HG03432 (cell line): ENCODE measurements at regions not wholly inside any gene's neighbourhood (a gene's known extent, or its start where the extent isn't known, plus 50 kb on each side); places are given as distances from the start of the nearest gene placed in this dataset.

Source experiments
- ATAC-seq: cut with Tn5 transposase; IDR thresholded peaks from one replicate; pipeline ENCODE4 v1.9.1; 2021; ENCODE audit warnings: mild to moderate bottlenecking, moderate library complexity; ENCODE audit not compliant: unreplicated experiment

DNA sequence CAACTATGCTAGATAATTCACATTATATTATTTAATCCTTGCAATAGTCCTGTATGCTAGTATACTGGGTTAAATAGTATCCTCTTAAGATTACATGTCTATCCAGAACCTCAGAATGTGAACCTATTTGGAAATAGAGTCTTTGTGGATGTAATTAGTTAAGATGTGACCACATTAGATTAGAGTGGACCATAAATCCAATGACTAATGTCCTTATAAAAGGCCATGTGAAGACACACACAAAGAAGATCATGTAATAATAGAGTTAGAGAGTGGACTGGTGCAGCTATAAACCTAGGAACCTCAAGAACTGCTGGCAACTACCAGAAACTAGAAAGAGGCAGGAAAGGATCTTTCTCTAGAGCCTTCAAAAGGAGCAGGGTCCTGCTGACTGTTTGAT, 263.6 kb upstream of the PTGER4 start:
- no peak for ATAC-seq

DNA sequence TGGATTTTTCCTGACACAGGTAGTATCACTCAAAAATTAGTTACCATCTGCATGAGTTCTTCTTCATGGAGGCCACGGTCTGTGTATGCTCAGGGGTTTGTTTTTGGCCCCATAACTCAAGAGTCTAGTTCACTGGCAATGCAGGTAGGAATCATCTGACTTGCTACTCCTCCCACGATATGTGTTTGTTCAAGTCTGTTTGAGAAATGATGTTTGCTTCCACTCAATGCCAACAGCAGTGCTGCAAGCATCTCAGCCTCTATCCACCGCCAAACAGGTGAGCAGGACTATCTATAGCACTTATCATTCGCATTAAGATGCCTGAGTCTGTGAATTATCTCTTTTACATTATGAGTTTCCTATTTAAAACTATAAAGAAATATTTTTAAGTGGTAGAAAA, 264.8 kb upstream of the PTGER4 start:
- no peak for ATAC-seq

DNA sequence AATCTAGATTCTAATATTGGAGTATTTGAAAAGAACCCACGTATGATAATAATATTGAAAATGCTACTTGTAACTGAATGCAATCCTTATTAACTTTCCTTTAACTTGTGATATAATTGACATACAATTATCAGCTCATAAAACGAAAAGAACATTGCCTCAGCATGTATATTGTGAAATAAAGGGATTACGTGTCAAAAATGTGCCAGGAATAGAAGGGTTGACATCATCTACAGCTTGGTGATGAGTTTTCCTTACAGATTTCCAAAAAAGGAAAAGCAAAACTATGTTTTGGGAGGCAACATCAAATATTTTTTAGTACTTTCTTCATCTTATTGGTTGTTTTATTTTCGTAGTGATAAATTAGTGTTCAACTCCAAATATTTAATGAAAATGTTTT, 266.0 kb upstream of the PTGER4 start:
- no peak for ATAC-seq

DNA sequence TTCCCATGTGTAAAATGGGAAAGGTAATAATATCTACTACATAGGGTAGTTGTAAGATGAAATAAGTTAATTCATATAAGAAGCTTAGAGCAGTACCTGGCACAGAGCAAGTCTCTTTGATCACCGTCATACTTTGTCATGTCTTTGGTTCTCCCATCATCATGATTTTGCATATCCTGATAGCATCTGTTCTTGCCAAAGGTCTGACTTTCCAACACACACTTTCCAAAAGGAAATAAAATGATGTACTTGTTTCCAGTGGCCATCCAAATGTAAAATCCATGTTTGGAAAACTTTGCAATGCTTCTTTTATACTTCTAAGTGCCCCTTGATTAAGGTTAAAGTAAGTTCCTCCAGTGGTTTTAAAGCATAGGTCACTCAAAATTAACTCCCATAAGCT, 266.9 kb upstream of the PTGER4 start:
- no peak for ATAC-seq

DNA sequence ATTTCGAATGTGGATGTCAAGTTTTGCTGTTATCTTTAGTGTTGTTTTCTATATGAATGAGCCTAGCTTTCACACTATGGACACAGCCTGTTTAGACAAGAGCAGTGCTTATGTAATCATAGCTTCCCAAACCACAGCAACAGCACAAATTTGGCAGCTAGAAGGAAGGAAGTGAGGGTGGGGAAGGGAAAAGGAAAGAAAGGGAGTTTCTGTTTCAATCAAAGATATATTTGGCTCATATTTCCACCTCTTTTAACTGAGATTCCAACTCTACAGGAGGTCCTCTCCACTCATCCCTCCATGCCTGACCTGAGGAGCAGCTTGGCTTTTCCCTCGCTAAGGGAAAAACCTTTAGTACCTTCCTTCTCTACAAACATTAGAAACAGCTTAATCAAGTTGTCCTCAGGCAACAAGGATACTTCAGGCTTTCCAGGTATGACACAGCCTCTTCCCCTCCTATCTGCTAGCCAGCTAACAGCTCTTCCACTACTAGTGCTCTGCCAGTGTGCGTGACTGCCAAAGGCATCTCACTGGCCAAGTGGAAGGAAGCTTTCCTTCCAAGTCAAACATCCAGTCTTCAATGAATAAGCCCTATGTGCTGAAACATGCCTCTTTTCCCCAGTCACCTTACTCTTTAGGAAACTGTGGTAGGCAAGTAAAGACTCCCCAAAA, 268.6 kb upstream of the PTGER4 start:
- no peak for ATAC-seq

DNA sequence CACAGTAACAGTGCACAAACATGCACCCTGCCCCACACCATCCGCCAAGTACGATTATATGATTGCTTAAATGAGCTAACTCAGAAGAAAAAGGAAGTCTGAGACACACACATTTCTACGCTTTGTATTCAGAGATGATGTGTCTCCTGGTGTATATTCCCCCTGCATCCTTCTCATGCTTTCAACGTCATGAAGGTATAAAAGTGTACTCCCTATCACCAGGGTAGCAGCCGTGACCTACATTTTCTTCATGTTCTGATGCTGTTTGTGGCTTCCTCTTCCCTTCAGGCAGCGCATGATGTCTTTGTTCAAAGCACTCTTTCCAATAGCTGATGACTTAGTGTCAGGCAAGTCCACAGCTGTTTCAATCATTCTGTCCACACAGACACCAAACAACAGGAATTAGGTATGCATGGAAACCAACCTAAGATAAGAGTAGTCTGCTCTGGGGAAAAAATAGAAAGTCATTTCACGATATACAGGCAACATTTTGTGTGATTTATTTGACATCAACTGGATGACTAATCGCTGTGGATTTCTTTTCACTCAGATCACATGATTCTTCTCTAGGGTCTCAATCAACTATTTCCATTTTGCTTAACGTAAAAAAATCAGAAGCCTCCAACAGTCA, 269.4 kb upstream of the PTGER4 start:
- peak; percentile 34 for ATAC-seq

DNA sequence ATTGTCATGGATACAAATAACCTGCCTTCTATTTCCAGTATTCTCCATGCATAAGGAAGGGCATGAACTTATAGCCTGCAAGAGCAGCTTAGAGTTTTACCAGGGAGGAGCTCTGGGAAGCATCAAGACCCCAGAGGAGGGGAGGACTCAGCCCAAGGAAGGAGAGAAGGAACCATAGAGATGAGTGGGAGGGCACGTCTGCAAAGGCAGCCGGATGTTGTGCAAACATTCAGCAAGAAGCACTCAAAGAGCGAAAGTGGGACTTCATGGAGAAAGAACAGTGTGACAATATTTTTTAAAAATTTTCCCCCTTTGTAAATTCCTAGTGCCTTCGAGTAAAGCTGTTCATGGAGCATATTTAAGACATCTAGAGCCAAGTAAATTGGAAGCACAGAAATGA, 270.1 kb upstream of the PTGER4 start:
- ATAC-seq, result no peak

DNA sequence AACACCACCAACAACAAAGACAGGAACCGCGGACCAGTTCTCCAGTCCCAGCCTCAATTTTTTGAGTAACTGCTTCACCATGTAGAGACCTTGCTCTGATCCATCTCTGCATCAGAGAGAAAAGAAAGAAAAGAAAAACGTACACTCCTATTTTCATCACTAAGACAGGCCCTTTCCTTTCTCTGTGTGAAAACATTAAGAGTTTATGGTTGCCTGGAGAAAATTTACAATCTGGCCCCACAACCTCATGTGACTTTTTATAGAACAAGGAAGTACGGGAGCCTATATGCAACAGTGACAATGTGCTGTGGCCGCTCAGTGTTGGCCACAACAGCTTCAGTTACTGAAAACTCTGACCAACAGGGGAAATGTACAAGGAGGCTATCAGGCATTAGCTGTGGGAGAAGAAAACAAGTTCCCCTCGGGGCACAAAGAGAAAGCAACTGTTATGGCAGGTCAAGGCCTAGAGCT, 272.9 kb upstream of the PTGER4 start:
- ATAC-seq, result no peak

DNA sequence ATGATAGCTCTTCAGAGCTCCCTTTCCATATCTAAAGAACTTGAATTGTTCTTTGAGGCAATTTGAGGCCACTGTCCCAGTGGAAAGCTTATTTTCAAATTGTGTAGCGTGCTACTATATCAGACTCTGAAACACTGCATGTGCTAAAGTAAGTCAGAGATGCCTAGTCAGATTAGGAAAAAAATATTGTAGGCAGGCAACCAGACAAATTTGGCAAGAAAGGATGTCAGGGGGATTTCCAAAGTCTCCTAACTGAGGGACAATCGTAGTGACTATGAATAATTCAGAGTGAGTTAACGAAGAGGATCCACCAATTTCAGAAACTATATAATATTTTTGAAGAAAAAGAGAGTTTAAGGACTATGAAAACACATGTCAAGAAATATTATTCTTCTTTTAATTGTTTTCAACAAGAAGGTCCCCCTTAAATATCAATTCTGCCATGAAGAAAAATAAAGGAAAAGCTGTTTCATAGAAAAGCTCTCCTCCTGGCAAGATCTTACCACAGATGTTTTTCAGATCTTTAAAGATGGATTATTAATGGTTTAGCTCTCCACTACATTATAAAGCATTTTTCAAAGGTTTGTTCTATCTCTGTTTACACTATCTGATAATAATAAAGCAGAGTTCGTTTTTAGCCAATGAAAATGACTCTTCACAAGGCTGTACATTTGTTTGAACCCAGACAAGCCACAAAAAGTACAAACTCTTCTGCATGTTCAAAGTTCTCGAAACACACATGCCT, 273.5 kb upstream of the PTGER4 start:
- no peak for ATAC-seq

DNA sequence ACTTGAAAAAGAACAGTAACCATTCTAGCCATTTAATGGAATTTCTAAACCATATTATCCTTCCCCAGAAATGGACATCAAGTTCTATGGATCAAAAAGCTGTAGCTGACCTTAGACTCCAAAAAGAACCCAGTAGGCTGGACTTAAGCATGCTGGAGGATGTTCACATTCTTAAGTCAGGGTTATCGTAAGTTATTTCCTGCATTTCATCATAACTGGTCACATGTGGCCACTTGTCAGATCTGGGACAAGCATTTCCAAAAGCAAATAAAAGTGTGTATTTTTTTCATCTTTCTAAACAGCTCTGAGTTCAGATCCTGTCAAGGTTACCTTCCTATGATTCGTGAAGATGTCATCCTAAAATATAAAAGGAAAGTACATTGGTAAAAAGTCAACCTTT, 274.5 kb upstream of the PTGER4 start:
- ATAC-seq, result no peak

DNA sequence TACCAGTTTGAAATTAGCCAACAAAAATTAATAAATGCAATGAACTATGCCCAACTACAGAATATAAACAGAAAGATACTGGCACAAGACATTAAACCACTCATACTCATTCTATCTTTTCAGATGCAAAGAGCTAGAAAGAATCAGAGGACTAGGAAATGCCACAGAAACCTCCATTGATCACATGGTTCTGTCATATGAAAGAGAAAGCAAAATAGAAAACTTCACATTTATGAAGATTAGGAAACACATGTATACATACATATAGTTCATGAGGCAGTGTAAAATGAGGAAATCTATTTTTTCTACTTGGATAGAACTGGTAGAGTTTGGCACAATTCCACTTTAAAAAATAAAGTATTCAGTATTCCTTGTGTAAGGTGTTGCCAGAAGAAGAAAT, 275.1 kb upstream of the PTGER4 start:
- ATAC-seq, result peak; percentile 61

DNA sequence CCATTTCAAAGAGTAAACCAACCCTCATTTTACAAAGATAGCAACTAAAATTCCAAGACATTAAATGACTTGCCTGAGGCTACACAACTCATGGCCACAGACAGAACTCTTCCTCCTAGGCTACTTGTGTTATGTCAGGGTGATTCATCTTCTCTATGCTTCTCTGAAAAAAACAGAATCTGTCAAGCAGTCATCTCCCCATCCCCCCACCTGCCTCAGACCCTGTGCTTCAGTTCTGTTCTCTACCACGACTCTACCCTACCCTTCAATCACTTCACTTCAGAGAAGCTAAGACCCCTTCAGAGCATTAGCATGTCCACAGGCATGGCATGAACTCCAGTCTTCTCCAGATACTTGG, 277.7 kb upstream of the PTGER4 start:
- no peak for ATAC-seq

DNA sequence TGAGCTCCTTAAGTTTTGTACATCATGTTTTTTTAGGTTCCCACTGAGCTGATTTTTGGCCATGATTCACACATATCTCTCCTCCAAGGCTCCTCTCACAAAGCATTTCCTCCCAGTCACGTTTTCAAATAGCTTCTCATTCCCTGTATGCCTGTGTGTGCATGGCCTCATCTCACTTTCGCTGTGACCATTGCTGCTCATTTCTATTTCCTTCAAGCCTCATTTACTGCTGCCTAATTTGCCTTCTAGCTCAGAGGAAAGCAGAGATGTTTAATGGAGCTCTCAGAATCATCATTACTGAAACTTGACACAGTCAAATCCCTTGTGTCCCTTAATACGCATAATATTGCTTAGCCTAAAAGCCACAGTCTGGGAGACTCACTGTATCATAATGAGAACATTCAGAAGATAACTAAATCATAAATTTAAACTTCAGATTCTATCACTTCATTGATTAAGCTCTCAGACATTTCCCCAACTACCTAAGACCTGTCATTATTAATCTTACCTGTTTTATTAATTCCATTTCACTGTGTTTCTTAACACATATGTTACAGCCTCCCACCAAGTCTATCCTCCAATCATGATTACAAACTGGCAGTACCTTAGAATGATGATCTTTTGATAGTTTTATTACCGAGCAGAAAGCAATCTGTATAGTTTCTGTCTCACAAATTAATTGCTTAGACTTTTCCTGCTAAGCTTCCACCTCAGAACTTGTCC, 278.3 kb upstream of the PTGER4 start:
- peak; percentile 76 for ATAC-seq

DNA sequence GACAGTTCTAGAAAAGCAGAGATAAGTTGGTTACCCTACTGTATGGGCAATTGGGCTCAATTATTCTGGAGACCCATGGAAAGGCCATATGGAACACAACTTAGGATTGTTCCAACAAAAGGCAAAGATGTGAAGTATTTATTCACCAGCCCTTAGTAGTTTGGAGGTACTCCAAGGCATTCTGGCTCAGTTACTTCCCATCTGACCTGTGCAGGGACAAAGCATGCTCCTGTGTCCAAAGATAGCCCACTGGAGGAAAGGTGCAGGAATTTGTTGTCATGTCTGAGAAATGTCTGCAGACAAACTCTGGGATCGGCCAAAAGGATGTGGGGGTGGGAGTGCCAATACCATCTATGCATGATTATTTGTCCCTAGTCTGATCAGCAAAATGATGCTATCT, 279.5 kb upstream of the PTGER4 start:
- no peak for ATAC-seq

DNA sequence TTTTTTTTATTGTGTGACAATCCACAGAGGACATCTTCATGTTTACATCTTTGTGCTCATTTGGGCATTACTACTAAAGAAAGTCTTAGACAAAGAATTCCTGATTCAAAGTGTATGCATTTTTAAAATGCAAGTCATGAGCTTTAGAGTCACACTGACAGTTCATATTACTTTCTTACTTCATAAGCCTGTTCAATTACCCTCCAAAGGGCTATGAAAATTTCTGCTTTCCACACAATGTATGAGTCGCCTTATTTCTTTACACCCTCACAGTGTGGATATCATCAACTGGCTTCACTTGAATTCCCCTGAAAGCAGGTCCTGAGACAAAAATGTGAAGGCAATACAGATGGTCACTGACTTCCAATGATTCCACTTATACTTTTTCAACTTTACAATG, 280.4 kb upstream of the PTGER4 start:
- ATAC-seq, result no peak

DNA sequence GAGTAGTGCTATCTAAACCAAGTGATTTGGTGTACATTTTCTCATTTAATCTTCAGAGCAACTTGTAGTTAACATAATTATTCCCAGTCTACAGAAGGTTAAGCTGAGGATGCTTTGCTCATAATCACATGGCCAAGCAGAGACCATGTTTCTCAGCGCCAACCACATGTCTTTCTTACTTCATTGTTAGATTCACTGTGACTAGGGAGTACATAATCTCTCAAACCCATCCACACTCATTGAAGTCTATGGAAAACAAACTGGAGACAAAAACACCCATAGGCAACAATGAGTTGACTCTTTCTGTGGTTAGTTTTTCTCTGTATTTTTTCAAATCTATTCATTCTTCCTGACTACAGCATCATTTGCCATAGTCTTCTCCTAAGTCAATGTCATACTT, 281.7 kb upstream of the PTGER4 start:
- no peak for ATAC-seq

DNA sequence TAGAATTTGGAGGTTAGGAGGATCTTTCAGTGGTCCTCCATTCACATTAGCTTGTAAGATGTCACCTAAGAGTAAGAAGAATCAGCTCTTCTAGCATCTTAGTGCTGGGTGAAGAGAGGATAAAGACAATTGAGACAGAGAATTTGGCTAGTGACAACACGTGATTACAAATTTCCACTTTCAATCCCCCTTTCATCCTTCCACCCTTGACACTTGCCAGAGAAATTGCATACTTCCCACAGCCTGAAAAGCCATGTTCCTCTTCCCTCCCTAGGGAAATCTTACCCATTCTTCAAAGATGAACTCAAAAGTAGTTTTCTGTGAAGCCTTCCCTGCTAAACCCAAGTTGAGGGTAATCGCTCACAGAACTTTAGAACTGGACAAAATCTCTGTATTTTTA, 282.6 kb upstream of the PTGER4 start:
- ATAC-seq, result no peak

DNA sequence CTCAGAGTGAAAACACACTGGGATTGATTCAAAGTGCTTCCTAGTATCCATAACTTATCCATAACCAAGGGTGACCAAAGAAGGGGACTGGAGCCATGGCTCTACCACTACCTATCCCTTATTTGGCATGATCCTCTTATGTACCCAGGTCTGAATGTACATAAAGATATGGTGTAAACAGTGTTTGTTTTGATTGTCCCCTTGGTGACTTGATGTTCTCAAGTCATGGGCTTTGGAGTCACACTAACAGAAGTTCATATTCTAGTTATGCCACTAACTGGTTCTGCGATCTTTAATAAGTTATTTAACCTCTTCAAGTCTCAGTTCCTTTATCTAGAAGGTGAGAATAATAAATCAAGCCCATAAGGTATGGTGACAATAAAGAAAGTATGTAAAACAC, 283.4 kb upstream of the PTGER4 start:
- ATAC-seq, result no peak

DNA sequence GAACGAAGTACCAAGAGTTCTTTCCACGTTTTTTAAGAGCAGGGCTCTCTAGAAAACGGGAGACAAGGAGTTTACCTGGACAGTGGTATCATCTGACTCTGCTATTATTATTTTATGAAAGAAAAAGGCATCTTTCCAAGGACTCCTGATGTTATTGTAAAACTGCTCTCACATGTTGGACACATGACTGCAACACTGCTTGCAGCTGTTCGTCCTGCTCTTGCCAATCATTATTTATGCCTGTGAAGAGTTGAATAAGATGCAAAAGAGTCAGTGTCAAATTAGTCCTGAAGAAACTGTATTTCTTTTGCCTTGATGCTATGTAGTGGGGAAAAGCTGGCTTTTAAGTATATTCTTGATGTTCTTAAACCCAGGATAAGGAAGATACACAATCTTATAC, 284.5 kb upstream of the PTGER4 start:
- ATAC-seq, result no peak

DNA sequence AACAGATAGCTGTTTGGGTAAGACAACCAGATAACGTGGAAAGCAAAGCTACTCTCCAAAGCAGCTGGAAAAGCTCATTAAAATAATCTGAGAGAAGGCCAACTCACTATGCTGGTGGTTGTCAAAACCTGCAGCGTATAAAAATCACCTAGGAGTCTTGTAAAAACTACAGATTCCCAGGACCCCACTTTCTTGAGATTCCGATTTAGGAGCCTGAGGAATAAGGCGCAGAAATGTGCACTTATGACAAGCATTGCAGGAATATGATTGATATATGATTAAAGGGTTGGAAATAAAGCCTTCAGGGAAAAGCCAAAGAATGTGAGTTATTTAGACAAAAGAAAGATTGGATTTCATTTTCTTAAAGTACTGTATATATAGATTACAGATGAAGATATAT, 285.0 kb upstream of the PTGER4 start:
- ATAC-seq, result no peak

DNA sequence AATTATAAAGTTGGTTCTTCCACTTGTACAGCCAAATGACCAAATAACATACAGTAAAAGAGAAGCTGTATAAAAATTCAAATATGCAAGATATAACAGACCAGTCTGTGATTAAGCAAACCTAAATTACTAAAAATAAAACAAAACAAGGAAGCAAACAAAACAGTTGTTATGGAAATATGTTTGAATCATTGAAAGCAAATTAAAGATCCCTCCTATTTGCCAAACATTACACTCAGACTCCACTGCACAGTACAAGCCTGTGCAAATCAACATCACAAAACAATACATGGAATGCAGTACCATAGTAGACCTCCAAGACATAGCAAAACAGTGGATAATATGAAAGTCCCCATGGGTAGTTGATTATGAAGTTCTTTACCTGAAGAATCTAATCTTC, 288.1 kb upstream of the PTGER4 start:
- ATAC-seq, result no peak
